ENCODE measurements at regions not wholly inside any gene's neighbourhood (a gene's known extent, or its start where the extent isn't known, plus 50 kb on each side); places are given as distances from the start of the nearest gene placed in this dataset.

- no peak for TF ChIP-seq CTCF (conservative IDR thresholded peaks at IDR 0.05)
- no peak for TF ChIP-seq EZH2 (IDR thresholded peaks at IDR 0.05; ENCODE audit: low read depth)
These were observed 62.0 kb upstream of the CKS2 start for GRCh38 chr9:89249001-89249400.
